Activated naive CD4-positive, alpha-beta T cell treated with anti-CD3 and anti-CD28 coated beads, Interleukin-2, amount 10 ng/mL, durations not matched to agents 7 days and 5 days (primary cell): ENCODE measurements at regions not wholly inside any gene's neighbourhood (a gene's known extent, or its start where the extent isn't known, plus 50 kb on each side); places are given as distances from the start of the nearest gene placed in this dataset.

Source experiments
- CTCF ChIA-PET: fragments of 350-600 bp; sonication (Branson Sonifier 250); formaldehyde crosslinking; loops from one replicate; lab custom pipeline; 2021; ENCODE audit warnings: antibody characterized with exemption; lab: Charles Lee
- DNase-seq: peaks from one replicate; pipeline ENCODE4 v3.0.0-alpha.2; 2020
- H3K27ac Mint-ChIP-seq: one replicate; pipeline ENCODE4 v1.8.0; 2021; ENCODE audit warnings: mild to moderate bottlenecking, moderate library complexity, mixed read lengths
- H3K27me3 Mint-ChIP-seq: one replicate; pipeline ENCODE4 v1.8.0; 2021; ENCODE audit warnings: mild to moderate bottlenecking, mixed read lengths
- H3K36me3 Mint-ChIP-seq: one replicate; pipeline ENCODE4 v1.8.0; 2021; ENCODE audit warnings: mixed read lengths
- H3K4me1 Mint-ChIP-seq: one replicate; pipeline ENCODE4 v1.8.0; 2021; ENCODE audit warnings: mixed read lengths
- H3K4me3 Mint-ChIP-seq: one replicate; pipeline ENCODE4 v1.8.0; 2021; ENCODE audit warnings: mild to moderate bottlenecking, moderate library complexity, mixed read lengths
- H3K9me3 Mint-ChIP-seq: one replicate; pipeline ENCODE4 v1.8.0; 2021; ENCODE audit warnings: mixed read lengths

- H3K4me3 Mint-ChIP-seq, result no peak overlapping the region
- no peak for DNase-seq
- no peaks in the 10 kb centered on the region for H3K27me3 Mint-ChIP-seq
- H3K27ac Mint-ChIP-seq, result no peak overlapping the region
- H3K4me1 Mint-ChIP-seq, result peaks cover 4% of the 10 kb centered on the region
- H3K36me3 Mint-ChIP-seq, result peaks cover 1% of the 10 kb centered on the region
- CTCF ChIA-PET, result no interaction called here
- H3K9me3 Mint-ChIP-seq, result no peaks in the 10 kb centered on the region
Measured at GRCh38 chr1:91613595-91613994, 112.9 kb downstream of the CDC7 start.

- CTCF ChIA-PET, result no interaction called here
- DNase-seq, result no peak
- Mint-ChIP-seq H3K9me3 (peaks cover 2% of the 10 kb centered on the region), H3K4me3 (no peak overlapping the region), H3K27me3 (peaks cover 9% of the 10 kb centered on the region), H3K4me1 (peaks cover 4% of the 10 kb centered on the region), H3K36me3 (peaks cover 1% of the 10 kb centered on the region), H3K27ac (no peak overlapping the region)
Measured at GRCh38 chr1:91616712-91617111, 116.1 kb downstream of the CDC7 start.

GRCh38 chr1:91617285-91617765, 116.7 kb downstream of the CDC7 start:
- H3K36me3 Mint-ChIP-seq, result peaks cover 1% of the 10 kb centered on the region
- peaks cover 2% of the 10 kb centered on the region for H3K9me3 Mint-ChIP-seq
- H3K4me1 Mint-ChIP-seq, result peaks cover 4% of the 10 kb centered on the region
- DNase-seq, result no peak
- H3K27ac Mint-ChIP-seq, result no peak overlapping the region
- CTCF ChIA-PET, result no interaction called here
- H3K27me3 Mint-ChIP-seq, result peaks cover 9% of the 10 kb centered on the region
- no peak overlapping the region for H3K4me3 Mint-ChIP-seq

GRCh38 chr1:91619881-91620280, 119.2 kb downstream of the CDC7 start:
- Mint-ChIP-seq H3K36me3 (peaks cover 1% of the 10 kb centered on the region), H3K4me3 (no peak overlapping the region), H3K27me3 (peaks cover 9% of the 10 kb centered on the region), H3K27ac (no peak overlapping the region), H3K9me3 (peaks cover 2% of the 10 kb centered on the region), H3K4me1 (no peaks in the 10 kb centered on the region)
- DNase-seq, result no peak
- CTCF ChIA-PET, result interaction anchor here (0.6 to 0.9 kb wide), 3 partner anchors 19 to 107 kb away, joined by 3 read pairs; no protein-coding TSS in a partner anchor

DNA sequence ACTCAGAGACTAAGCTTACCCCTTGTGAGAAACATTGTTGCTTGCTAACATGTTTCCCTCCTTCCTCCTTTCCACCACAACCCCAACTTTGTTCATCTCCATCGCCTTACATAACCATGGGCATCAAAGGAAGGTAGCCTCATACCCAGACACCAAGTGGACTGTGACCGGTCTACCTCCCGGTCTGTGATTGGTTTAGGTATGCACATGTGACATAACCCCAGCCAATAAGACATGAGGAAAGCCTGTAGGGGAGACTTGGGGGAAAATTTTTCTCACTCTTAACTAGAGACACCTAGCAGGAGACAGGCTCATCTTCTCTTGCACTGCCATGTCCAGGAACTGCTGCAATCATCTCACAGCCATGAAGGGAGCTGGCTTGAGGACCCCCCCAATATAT, 120.7 kb downstream of the CDC7 start:
- H3K27ac Mint-ChIP-seq, result no peak overlapping the region
- H3K9me3 Mint-ChIP-seq, result peaks cover 2% of the 10 kb centered on the region
- DNase-seq, result no peak
- H3K27me3 Mint-ChIP-seq, result peaks cover 9% of the 10 kb centered on the region
- peaks cover 1% of the 10 kb centered on the region for H3K36me3 Mint-ChIP-seq
- CTCF ChIA-PET, result no interaction called here
- no peak overlapping the region for H3K4me3 Mint-ChIP-seq
- no peaks in the 10 kb centered on the region for H3K4me1 Mint-ChIP-seq

- no peak overlapping the region for H3K4me3 Mint-ChIP-seq
- H3K27ac Mint-ChIP-seq, result no peak overlapping the region
- H3K27me3 Mint-ChIP-seq, result peaks cover 9% of the 10 kb centered on the region
- DNase-seq, result no peak
- peaks cover 2% of the 10 kb centered on the region for H3K9me3 Mint-ChIP-seq
- H3K36me3 Mint-ChIP-seq, result no peaks in the 10 kb centered on the region
- CTCF ChIA-PET, result no interaction called here
- H3K4me1 Mint-ChIP-seq, result no peaks in the 10 kb centered on the region
Measured at GRCh38 chr1:91621907-91622306, 121.3 kb downstream of the CDC7 start.

- CTCF ChIA-PET, result no interaction called here
- Mint-ChIP-seq H3K4me1 (no peaks in the 10 kb centered on the region), H3K9me3 (peaks cover 2% of the 10 kb centered on the region), H3K27me3 (peaks cover 9% of the 10 kb centered on the region), H3K4me3 (no peak overlapping the region), H3K27ac (no peak overlapping the region), H3K36me3 (no peaks in the 10 kb centered on the region)
- no peak for DNase-seq
Measured at GRCh38 chr1:91622616-91623015, 122.0 kb downstream of the CDC7 start.

GRCh38 chr1:91623020-91623419, 122.4 kb downstream of the CDC7 start:
- Mint-ChIP-seq H3K4me1 (no peaks in the 10 kb centered on the region), H3K27ac (no peak overlapping the region), H3K9me3 (peaks cover 2% of the 10 kb centered on the region), H3K4me3 (no peak overlapping the region), H3K36me3 (no peaks in the 10 kb centered on the region), H3K27me3 (peaks cover 9% of the 10 kb centered on the region)
- CTCF ChIA-PET, result no interaction called here
- DNase-seq, result no peak

DNA sequence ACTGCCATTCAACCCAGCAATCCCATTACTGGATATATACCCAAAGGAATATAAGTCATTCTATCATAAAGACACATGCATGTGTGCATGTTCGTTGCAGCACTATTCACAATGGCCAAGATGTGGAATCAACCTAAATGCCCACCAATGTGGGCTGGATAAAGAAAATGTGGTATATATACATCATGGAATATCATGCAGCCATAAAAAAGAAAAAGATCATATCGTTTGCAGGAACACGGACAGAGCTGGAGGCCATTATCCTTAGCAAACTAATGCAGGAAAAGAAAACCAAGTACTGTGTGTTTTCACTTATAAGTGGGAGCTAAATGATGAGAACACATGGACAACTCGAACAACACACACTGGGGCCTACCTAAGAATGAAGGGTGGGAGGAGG, 123.7 kb downstream of the CDC7 start:
- H3K27ac Mint-ChIP-seq, result no peak overlapping the region
- H3K4me3 Mint-ChIP-seq, result no peak overlapping the region
- CTCF ChIA-PET, result no interaction called here
- no peaks in the 10 kb centered on the region for H3K36me3 Mint-ChIP-seq
- no peaks in the 10 kb centered on the region for H3K4me1 Mint-ChIP-seq
- H3K27me3 Mint-ChIP-seq, result peaks cover 9% of the 10 kb centered on the region
- DNase-seq, result no peak
- peaks cover 2% of the 10 kb centered on the region for H3K9me3 Mint-ChIP-seq
